GM23248 (cell line): ENCODE measurements at regions not wholly inside any gene's neighbourhood (a gene's known extent, or its start where the extent isn't known, plus 50 kb on each side); places are given as distances from the start of the nearest gene placed in this dataset.

Experiments
- EZH2 ChIP-seq: fragments of 200-600 bp; sonication (generic); IDR thresholded peaks from 2 replicates; pipeline ENCODE4 v1.6.1; 2018; ENCODE audit warnings: antibody characterized with exemption, mild to moderate bottlenecking; ENCODE audit not compliant: insufficient read depth, poor library complexity, severe bottlenecking
- EZH2phosphoT487 ChIP-seq: fragments of 200-600 bp; sonication (generic); IDR thresholded peaks from 2 replicates; pipeline ENCODE4 v1.6.1; 2018; ENCODE audit warnings: antibody characterized with exemption, moderate library complexity, mild to moderate bottlenecking, low read depth; ENCODE audit not compliant: insufficient read depth

DNA sequence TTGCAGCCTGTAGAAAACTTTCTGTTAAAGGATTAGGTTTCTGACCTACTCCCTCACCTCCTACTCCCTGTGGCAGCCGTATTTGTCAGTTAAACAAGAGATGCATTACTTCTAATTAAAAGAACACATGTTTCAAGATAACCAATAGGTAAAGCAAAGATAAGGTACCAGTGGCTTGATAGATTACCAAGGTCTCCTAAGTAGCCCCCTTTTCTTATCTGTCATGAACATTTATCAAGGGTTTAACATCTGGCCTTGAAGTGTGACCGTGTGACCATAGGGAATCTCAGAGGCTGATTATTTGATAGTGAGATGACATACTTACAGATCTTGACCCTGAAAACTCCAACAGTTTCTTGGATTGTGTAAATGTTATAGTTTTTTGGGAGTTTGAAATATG lies 764.0 kb upstream of the EDIL3 start:
- TF ChIP-seq EZH2phosphoT487 (no peak), EZH2 (no peak)
